HL-60 (cell line): ENCODE measurements at regions not wholly inside any gene's neighbourhood (a gene's known extent, or its start where the extent isn't known, plus 50 kb on each side); places are given as distances from the start of the nearest gene placed in this dataset.

Source experiments
- GABPA ChIP-seq: IDR thresholded peaks from 2 replicates; pipeline ENCODE4 v1.6.1; 2012; ENCODE audit warnings: low read depth
- POLR2AphosphoS5 ChIP-seq: IDR thresholded peaks from 2 replicates; pipeline ENCODE4 v1.6.1; 2012; ENCODE audit warnings: low read depth
- SPI1 ChIP-seq: IDR thresholded peaks from 2 replicates; pipeline ENCODE4 v1.6.1; 2012; ENCODE audit warnings: low read depth, mild to moderate bottlenecking, borderline replicate concordance
- TF ChIP-seq, protein P1 (sequence below): IDR thresholded peaks from one replicate; pipeline ENCODE4 v1.5.1; 2011; ENCODE audit warnings: low read length, control low read depth, inconsistent platforms; ENCODE audit not compliant: insufficient read depth
- TF ChIP-seq, protein P2 (sequence below): IDR thresholded peaks from 2 replicates; pipeline ENCODE4 v1.6.1; 2012; ENCODE audit warnings: low read depth; ENCODE audit not compliant: insufficient replicate concordance

DNA sequence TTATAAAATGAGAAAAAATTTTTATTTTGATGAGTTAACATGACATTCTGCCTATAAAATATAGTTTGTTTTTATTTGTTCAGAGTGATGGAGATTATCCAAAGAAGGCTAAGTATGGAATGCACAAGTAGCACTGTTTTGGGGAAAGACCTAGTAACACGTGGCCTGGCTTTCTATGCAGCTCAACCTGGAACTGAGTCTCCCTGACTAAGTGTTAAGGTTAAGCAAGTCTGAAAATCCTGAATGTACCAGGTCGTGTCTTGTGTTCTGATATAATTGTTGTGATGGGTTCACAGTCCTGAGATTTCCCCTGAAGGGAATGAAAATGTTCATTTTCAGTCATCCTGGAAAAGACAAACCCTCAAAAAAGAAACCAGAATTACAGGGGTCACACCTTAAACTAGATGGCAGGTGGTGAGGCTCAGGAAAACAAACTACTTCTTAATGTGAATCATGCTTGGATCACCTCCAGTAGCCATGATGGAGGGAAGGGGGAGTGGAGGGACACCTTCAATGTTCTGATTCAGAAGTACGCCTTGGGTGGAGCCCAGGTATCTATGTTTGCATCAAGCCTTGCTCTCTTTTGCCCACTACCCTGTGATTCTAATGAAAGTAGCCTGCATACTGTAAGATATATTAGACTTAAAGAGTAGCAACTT, 236.8 kb downstream of the ALX1 start:
- TF ChIP-seq, protein P1, sequence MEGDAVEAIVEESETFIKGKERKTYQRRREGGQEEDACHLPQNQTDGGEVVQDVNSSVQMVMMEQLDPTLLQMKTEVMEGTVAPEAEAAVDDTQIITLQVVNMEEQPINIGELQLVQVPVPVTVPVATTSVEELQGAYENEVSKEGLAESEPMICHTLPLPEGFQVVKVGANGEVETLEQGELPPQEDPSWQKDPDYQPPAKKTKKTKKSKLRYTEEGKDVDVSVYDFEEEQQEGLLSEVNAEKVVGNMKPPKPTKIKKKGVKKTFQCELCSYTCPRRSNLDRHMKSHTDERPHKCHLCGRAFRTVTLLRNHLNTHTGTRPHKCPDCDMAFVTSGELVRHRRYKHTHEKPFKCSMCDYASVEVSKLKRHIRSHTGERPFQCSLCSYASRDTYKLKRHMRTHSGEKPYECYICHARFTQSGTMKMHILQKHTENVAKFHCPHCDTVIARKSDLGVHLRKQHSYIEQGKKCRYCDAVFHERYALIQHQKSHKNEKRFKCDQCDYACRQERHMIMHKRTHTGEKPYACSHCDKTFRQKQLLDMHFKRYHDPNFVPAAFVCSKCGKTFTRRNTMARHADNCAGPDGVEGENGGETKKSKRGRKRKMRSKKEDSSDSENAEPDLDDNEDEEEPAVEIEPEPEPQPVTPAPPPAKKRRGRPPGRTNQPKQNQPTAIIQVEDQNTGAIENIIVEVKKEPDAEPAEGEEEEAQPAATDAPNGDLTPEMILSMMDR, result no peak
- TF ChIP-seq POLR2AphosphoS5 (no peak), SPI1 (no peak), GABPA (no peak)
- TF ChIP-seq, protein P2, sequence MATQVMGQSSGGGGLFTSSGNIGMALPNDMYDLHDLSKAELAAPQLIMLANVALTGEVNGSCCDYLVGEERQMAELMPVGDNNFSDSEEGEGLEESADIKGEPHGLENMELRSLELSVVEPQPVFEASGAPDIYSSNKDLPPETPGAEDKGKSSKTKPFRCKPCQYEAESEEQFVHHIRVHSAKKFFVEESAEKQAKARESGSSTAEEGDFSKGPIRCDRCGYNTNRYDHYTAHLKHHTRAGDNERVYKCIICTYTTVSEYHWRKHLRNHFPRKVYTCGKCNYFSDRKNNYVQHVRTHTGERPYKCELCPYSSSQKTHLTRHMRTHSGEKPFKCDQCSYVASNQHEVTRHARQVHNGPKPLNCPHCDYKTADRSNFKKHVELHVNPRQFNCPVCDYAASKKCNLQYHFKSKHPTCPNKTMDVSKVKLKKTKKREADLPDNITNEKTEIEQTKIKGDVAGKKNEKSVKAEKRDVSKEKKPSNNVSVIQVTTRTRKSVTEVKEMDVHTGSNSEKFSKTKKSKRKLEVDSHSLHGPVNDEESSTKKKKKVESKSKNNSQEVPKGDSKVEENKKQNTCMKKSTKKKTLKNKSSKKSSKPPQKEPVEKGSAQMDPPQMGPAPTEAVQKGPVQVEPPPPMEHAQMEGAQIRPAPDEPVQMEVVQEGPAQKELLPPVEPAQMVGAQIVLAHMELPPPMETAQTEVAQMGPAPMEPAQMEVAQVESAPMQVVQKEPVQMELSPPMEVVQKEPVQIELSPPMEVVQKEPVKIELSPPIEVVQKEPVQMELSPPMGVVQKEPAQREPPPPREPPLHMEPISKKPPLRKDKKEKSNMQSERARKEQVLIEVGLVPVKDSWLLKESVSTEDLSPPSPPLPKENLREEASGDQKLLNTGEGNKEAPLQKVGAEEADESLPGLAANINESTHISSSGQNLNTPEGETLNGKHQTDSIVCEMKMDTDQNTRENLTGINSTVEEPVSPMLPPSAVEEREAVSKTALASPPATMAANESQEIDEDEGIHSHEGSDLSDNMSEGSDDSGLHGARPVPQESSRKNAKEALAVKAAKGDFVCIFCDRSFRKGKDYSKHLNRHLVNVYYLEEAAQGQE, result no peak
